ENCODE measurements at regions not wholly inside any gene's neighbourhood (a gene's known extent, or its start where the extent isn't known, plus 50 kb on each side); places are given as distances from the start of the nearest gene placed in this dataset.

DNA sequence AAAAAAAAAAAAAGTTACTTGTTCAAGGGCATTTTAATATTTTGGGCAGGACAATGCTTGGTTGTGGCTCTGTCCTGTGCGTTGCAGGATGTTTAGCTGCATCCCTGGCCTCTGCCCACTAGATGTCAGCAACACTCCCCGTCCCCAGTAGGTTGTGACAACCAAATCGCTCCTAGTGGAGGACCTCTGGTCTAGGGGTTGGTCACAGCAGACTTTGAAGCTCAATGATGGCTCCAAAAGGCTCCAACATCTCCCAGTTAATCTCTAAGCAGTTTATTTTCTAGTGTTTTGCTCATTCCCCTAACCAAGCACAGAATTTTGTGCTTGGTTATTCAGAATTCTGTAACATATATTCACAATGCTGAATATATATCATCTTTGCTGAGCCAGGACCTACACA is 67.0 kb downstream of the CHRNA1 start:
- H3K4me3 ChIP-seq, result no peak overlapping the region
- H3K9me3 ChIP-seq, result no peaks in the 10 kb centered on the region
- H3K27me3 ChIP-seq, result no peaks in the 10 kb centered on the region
- peak; percentile 39 for DNase-seq
- H3K36me3 ChIP-seq, result no peaks in the 10 kb centered on the region

DNA sequence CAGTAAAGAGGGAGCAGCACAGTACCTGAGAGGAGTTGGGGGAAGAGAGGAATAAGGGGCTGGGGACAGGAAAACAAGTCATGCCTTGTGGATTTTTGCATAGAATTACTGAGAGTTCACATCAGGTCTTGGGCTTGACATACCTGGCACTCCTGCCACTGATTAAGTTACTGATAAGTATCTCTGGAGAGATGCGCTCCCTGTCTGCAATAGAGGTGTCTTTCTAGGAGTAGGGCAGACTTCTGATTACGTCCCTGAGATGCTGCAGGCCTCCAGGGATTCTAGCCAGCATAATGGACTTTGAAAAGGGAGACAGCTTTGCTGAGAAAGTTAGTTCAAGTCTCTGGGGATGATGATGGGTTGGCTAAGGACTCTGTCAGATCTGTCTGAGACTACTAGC is 69.4 kb downstream of the CHRNA1 start:
- no peak overlapping the region for H3K4me3 ChIP-seq
- no peaks in the 10 kb centered on the region for H3K9me3 ChIP-seq
- H3K27me3 ChIP-seq, result no peaks in the 10 kb centered on the region
- H3K36me3 ChIP-seq, result no peaks in the 10 kb centered on the region
- no peak for DNase-seq

DNA sequence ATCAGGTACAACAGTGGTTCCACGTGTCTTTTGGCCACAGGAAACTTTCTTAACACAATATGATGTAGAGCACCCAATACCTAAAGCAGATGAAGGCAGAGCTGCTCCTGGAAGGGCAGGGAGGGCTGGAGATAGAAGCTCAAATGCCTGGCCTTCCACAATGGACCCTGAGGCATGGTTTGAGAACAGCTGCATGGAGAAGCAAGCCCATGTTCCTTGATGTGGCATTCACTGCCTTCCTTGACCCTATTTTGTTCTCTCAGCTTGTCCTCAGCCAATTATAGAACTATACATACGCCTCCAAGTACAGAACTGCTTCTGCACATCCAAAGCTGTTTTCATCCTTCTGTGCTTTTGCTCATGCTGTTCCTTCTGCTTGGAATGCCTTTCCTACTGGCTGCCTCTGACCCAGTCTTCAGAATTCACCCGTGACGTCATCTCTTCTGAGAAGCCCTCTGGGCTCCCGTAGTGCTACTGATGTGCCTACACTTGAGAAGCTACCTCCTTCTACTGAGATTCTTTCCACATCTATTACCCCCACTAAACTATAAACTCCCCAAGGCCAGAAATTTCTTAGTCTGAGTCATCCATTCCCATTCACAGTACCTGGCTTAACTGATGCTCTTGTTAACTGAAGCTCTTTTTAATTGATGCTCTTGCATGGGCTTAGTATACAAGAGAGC is 69.9 kb downstream of the CHRNA1 start:
- Histone ChIP-seq H3K9me3 (no peaks in the 10 kb centered on the region), H3K4me3 (no peak overlapping the region), H3K27me3 (no peaks in the 10 kb centered on the region), H3K36me3 (no peaks in the 10 kb centered on the region)
- DNase-seq, result no peak

- no peaks in the 10 kb centered on the region for H3K36me3 ChIP-seq
- DNase-seq, result no peak
- H3K27me3 ChIP-seq, result no peaks in the 10 kb centered on the region
- no peak overlapping the region for H3K4me3 ChIP-seq
- no peaks in the 10 kb centered on the region for H3K9me3 ChIP-seq
These were observed 70.9 kb downstream of the CHRNA1 start for GRCh38 chr2:174693344-174693743.

DNA sequence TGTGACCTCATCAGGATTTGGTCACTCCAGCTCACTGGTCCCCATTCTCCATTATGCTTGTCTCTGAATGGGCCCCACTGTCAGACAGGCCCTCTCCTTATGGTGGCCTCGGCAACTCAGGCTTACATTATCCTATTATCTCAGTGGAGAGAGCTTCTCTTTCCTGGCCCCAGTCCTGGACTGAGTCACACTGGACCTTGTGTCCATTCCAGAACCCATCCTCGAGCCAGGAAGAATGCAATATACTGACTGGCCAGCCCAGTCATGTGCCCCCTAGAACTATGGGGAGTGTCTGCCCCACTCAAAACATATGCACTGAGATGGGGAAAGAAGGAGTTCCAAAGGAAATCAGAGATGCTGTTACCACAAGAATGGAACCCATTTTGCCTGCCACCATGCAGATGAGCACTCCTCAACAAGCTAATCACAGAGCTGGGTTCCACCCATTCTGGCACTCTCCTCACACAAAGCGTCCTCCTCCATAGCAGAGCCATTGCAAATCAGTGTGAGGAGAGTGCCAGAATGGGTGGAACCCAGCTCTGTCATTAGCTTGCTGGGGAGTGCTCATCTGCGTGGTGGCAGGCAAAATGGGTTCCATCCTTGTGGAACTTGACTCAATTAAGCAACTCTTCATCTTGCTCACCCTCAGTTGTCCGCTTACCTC is 71.9 kb downstream of the CHRNA1 start:
- no peaks in the 10 kb centered on the region for H3K9me3 ChIP-seq
- H3K36me3 ChIP-seq, result no peaks in the 10 kb centered on the region
- no peak overlapping the region for H3K4me3 ChIP-seq
- DNase-seq, result peak; percentile 62
- no peaks in the 10 kb centered on the region for H3K27me3 ChIP-seq

DNA sequence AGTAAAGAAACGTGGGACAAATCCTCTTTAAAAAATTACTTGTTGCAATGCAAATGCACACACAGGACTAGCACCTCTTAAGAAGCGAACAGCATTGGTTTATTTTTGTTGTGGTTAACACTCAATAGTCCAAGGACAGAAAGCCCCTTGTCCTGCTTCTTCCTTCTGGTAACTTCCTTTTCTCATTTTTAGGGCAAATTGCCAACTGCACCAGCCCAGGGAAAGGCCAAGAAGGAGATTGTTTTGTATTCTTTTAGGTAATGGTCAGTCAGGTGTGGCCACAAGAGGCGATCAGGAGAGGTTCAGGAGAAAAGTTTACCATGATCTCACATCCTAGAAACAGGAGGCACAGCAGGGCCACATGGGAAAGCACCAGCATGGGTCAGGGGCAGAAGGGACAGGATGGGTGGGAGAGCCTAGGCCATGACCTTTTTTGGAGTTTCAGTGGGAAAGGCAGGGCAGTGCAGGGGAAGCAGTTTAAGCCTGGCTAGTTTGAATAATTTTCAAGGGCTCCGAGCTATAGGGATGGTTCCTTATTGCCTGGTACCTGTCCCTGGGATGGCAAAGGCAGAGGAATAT is 73.0 kb downstream of the CHRNA1 start:
- Histone ChIP-seq H3K27me3 (no peaks in the 10 kb centered on the region), H3K36me3 (no peaks in the 10 kb centered on the region), H3K4me3 (no peak overlapping the region), H3K9me3 (no peaks in the 10 kb centered on the region)
- DNase-seq, result no peak

GRCh38 chr2:174690026-174690425 is 74.2 kb downstream of the CHRNA1 start:
- DNase-seq, result no peak
- Histone ChIP-seq H3K9me3 (no peaks in the 10 kb centered on the region), H3K27me3 (no peaks in the 10 kb centered on the region), H3K4me3 (no peak overlapping the region), H3K36me3 (no peaks in the 10 kb centered on the region)

GRCh38 chr2:174688079-174688478 is 76.2 kb downstream of the CHRNA1 start:
- no peaks in the 10 kb centered on the region for H3K9me3 ChIP-seq
- DNase-seq, result no peak

GRCh38 chr2:174686430-174686829 is 77.8 kb downstream of the CHRNA1 start:
- Histone ChIP-seq H3K9me3 (no peaks in the 10 kb centered on the region), H3K36me3 (no peaks in the 10 kb centered on the region), H3K27me3 (no peaks in the 10 kb centered on the region), H3K4me3 (no peak overlapping the region)
- DNase-seq, result no peak

More at GRCh38 chr2:174688079-174688478, 76.2 kb downstream of the CHRNA1 start:
- no peaks in the 10 kb centered on the region for H3K27me3 ChIP-seq
- no peaks in the 10 kb centered on the region for H3K36me3 ChIP-seq
- H3K4me3 ChIP-seq, result no peak overlapping the region

DNA sequence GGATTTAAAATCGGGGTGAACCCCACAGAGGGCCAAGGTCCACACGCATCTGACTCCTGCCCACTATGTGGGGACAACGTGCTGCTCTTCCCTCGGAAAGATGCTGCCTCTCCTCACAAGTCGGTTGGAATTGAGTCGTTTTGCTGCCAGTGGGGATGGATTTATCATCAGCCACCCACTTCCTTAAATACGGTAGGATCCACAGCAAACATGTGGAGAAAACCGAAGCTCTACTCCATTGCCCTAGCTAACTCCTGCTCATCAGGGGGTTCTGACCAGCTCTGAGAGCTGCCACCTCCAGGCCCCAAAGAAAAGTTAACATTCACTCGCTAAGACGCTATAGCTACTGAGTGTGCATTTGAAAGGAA is 80.9 kb downstream of the CHRNA1 start:
- Histone ChIP-seq H3K36me3 (peaks cover 3% of the 10 kb centered on the region; the same call in 1 of the 2 replicates), H3K4me3 (peak overlapping the region; percentile 76), H3K9me3 (no peaks in the 10 kb centered on the region), H3K27me3 (no peaks in the 10 kb centered on the region)
- DNase-seq, result peak; percentile 35

- no peaks in the 10 kb centered on the region for H3K9me3 ChIP-seq
- DNase-seq, result peak; percentile 74
- no peaks in the 10 kb centered on the region for H3K27me3 ChIP-seq
- peaks cover 3% of the 10 kb centered on the region; the same call in 1 of the 2 replicates for H3K36me3 ChIP-seq
- peak overlapping the region; percentile 76 for H3K4me3 ChIP-seq
These were observed 81.5 kb downstream of the CHRNA1 start for GRCh38 chr2:174682578-174683391.

DNA sequence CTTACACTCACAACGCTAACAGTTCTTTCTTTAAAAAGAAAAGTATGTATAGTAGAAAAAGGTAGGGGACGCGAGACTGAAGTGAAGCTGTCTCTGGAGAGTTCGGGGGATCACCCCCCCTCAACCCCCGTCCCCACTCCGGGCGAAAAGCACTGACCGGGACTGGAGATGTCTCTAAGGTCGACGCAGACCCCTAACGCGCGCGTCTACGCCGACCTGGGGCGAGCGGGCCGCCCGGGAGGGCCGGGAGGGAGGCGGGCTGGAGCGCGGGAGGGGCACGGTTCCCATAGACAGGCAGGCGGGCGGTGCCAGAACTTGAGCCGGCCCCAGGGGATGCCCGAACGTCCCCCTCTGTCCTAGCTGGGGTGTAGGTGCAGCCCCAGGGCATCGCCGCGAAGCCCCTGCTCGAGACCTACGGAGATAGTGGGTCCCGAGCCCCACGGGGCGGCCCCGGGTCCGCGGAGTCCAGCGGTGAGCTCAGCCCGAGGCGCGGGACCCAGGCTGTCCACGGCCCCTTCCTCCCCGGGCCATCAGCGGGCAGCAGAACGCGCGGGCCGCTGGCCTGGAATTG is 82.2 kb downstream of the CHRNA1 start:
- peaks cover 3% of the 10 kb centered on the region; the same call in 1 of the 2 replicates for H3K36me3 ChIP-seq
- peak; percentile 60 for DNase-seq
- no peaks in the 10 kb centered on the region for H3K9me3 ChIP-seq
- no peaks in the 10 kb centered on the region for H3K27me3 ChIP-seq
- peak overlapping the region; percentile 76 for H3K4me3 ChIP-seq

- Histone ChIP-seq H3K4me3 (peak overlapping the region; percentile 76), H3K36me3 (peaks cover 5% of the 10 kb centered on the region; the same call in 1 of the 2 replicates), H3K27me3 (no peaks in the 10 kb centered on the region), H3K9me3 (no peaks in the 10 kb centered on the region)
- peak; percentile 21 for DNase-seq
These were observed 82.9 kb downstream of the CHRNA1 start for GRCh38 chr2:174681099-174682006.

GRCh38 chr2:174680221-174680620 is 82.6 kb upstream of the WIPF1 start:
- Histone ChIP-seq H3K27me3 (no peaks in the 10 kb centered on the region), H3K4me3 (no peak overlapping the region), H3K36me3 (peaks cover 5% of the 10 kb centered on the region), H3K9me3 (no peaks in the 10 kb centered on the region)
- no peak for DNase-seq

- H3K4me3 ChIP-seq, result no peak overlapping the region
- H3K36me3 ChIP-seq, result peaks cover 9% of the 10 kb centered on the region
- DNase-seq, result no peak
- no peaks in the 10 kb centered on the region for H3K27me3 ChIP-seq
- H3K9me3 ChIP-seq, result no peaks in the 10 kb centered on the region
These were observed 80.8 kb upstream of the WIPF1 start for GRCh38 chr2:174678395-174678794.

- DNase-seq, result no peak
- H3K27me3 ChIP-seq, result no peaks in the 10 kb centered on the region
- H3K9me3 ChIP-seq, result no peaks in the 10 kb centered on the region
- H3K36me3 ChIP-seq, result peaks cover 14% of the 10 kb centered on the region
- no peak overlapping the region for H3K4me3 ChIP-seq
These were observed 78.0 kb upstream of the WIPF1 start for GRCh38 chr2:174675615-174676014.
